Osteoblast (primary cell): ENCODE measurements at regions not wholly inside any gene's neighbourhood (a gene's known extent, or its start where the extent isn't known, plus 50 kb on each side); places are given as distances from the start of the nearest gene placed in this dataset.

ENCODE experiments used
- DNase-seq: peaks from one replicate; pipeline ENCODE4 v3.0.0; 2011; ENCODE audit warnings: low spot score, mixed read lengths; ENCODE audit not compliant: insufficient read length; ENCODE audit errors: missing footprints
- H2AFZ ChIP-seq: 2 replicates; pipeline ENCODE4 v1.6.0; 2011; ENCODE audit warnings: mild to moderate bottlenecking, low read length
- H3K27ac ChIP-seq: 2 replicates; pipeline ENCODE4 v1.5.1; 2011; ENCODE audit warnings: mild to moderate bottlenecking, low read depth, low read length, moderate library complexity
- H3K27me3 ChIP-seq: 2 replicates; pipeline ENCODE4 v1.6.0; 2012; ENCODE audit warnings: mild to moderate bottlenecking, control low read depth, inconsistent platforms, low read length, moderate library complexity; ENCODE audit not compliant: insufficient read depth
- H3K36me3 ChIP-seq: 2 replicates; pipeline ENCODE4 v1.5.1; 2011; ENCODE audit warnings: mild to moderate bottlenecking, low read length, control low read depth, moderate library complexity; ENCODE audit not compliant: insufficient read depth
- H3K4me1 ChIP-seq: 2 replicates; pipeline ENCODE4 v1.5.1; 2011; ENCODE audit warnings: mild to moderate bottlenecking, low read length, control low read depth, moderate library complexity; ENCODE audit not compliant: insufficient read depth
- H3K4me2 ChIP-seq: 2 replicates; pipeline ENCODE4 v1.6.0; 2011; ENCODE audit warnings: mild to moderate bottlenecking, low read length; ENCODE audit not compliant: insufficient read depth
- H3K4me3 ChIP-seq: fragments of 200-600 bp; sonication (generic); 3 replicates; pipeline ENCODE4 v1.5.1; 2012; ENCODE audit warnings: mild to moderate bottlenecking, low read length, inconsistent platforms; ENCODE audit not compliant: insufficient read depth
- H3K79me2 ChIP-seq: 2 replicates; pipeline ENCODE4 v1.6.0; 2012; ENCODE audit warnings: mild to moderate bottlenecking, low read length, control low read depth, inconsistent platforms; ENCODE audit not compliant: insufficient read depth
- H3K9me3 ChIP-seq: 2 replicates; pipeline ENCODE4 v1.5.1; 2011; ENCODE audit warnings: low read depth, low read length, control low read depth
- H4K20me1 ChIP-seq: 2 replicates; pipeline ENCODE4 v1.6.0; 2012; ENCODE audit warnings: mild to moderate bottlenecking, low read length, control low read depth; ENCODE audit not compliant: insufficient read depth
- TF ChIP-seq, protein P1 (sequence below): IDR thresholded peaks from 2 replicates; pipeline ENCODE4 v1.5.1; 2011; ENCODE audit warnings: mild to moderate bottlenecking, low read depth, low read length, moderate library complexity; ENCODE audit errors: extremely low read depth

GRCh38 chr1:67571901-67572593, 113.0 kb upstream of the GADD45A start:
- Histone ChIP-seq H2AFZ (no peak overlapping the region), H3K4me3 (no peak overlapping the region), H4K20me1 (no peaks in the 10 kb centered on the region), H3K9me3 (no peaks in the 10 kb centered on the region), H3K27ac (peak overlapping the region; percentile 76), H3K4me2 (no peak overlapping the region), H3K4me1 (peaks cover 35% of the 10 kb centered on the region), H3K36me3 (no peaks in the 10 kb centered on the region), H3K79me2 (no peaks in the 10 kb centered on the region), H3K27me3 (no peaks in the 10 kb centered on the region)
- no peak for DNase-seq
- TF ChIP-seq, protein P1, sequence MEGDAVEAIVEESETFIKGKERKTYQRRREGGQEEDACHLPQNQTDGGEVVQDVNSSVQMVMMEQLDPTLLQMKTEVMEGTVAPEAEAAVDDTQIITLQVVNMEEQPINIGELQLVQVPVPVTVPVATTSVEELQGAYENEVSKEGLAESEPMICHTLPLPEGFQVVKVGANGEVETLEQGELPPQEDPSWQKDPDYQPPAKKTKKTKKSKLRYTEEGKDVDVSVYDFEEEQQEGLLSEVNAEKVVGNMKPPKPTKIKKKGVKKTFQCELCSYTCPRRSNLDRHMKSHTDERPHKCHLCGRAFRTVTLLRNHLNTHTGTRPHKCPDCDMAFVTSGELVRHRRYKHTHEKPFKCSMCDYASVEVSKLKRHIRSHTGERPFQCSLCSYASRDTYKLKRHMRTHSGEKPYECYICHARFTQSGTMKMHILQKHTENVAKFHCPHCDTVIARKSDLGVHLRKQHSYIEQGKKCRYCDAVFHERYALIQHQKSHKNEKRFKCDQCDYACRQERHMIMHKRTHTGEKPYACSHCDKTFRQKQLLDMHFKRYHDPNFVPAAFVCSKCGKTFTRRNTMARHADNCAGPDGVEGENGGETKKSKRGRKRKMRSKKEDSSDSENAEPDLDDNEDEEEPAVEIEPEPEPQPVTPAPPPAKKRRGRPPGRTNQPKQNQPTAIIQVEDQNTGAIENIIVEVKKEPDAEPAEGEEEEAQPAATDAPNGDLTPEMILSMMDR, result no peak

DNA sequence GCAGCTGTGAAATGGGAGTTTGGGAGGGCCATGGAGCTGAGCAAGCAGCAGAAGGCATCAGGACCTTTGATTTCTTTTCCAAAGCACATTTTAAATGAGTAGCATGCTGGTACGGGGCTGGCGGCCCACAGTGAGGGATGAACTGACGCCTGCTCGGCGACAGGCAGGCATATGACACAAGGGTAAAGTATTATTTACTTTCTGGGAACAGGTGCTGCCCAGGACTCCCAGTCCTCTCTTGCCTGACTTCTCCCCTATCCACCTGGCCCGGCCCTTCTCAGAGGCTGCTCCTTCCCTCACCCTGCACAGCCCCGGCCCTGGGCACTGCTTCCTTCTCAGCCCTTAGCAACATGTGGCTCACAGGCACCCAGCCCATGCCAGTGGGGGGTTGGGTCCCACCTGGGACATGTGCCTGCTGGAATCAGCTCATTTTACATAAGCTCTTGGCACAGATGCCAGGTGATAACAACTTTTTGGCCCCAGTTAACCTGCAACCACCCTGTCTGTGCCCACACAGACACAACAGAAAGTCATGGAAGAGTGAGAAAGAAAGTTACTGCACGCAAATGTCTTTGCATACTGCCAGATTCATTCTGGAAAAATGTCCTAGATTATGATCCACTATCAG, 112.3 kb upstream of the GADD45A start:
- DNase-seq, result no peak
- Histone ChIP-seq H3K36me3 (no peaks in the 10 kb centered on the region), H2AFZ (no peak overlapping the region)

DNA sequence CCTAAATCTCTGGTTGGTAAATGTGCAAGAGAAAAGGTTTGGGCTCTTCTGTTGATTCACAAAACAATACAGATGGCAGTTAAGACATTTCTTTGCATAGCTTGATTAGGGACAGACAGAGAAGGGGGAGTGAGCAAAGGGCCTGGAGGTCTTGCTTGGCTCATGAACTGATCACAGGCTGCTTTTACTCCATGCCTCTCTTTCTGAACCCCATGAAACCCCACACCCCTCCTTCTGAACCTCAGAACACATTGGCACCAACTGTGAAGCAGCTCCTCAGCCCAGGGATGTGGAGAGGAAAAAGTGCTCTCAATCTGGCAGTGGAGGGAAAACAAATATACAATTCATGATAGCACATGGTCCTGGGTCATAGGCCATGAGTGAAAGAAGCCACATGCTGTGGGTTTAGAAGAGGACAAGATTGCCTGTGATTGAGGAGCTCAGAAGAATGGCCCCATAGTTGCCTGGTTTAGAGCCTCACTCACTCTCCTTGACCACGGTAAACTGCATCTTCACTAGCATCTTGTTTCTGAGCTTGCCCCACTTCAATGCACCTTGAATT, 111.6 kb upstream of the GADD45A start:
- Histone ChIP-seq H3K27me3 (no peaks in the 10 kb centered on the region), H3K4me3 (no peak overlapping the region), H3K9me3 (no peaks in the 10 kb centered on the region), H4K20me1 (no peaks in the 10 kb centered on the region), H3K36me3 (no peaks in the 10 kb centered on the region), H3K4me2 (no peak overlapping the region), H3K79me2 (no peaks in the 10 kb centered on the region), H3K4me1 (peaks cover 35% of the 10 kb centered on the region), H2AFZ (no peak overlapping the region), H3K27ac (peak overlapping the region; percentile 67)
- TF ChIP-seq, protein P1, result no peak
- DNase-seq, result no peak

More for the DNA sequence above, 112.3 kb upstream of the GADD45A start:
- Histone ChIP-seq H3K79me2 (no peaks in the 10 kb centered on the region), H3K4me2 (no peak overlapping the region), H4K20me1 (no peaks in the 10 kb centered on the region), H3K27me3 (no peaks in the 10 kb centered on the region), H3K4me1 (peaks cover 35% of the 10 kb centered on the region), H3K4me3 (no peak overlapping the region), H3K27ac (peak overlapping the region; percentile 67), H3K9me3 (no peaks in the 10 kb centered on the region)
- TF ChIP-seq, protein P1, result no peak

- no peak overlapping the region for H2AFZ ChIP-seq
- no peaks in the 10 kb centered on the region for H3K36me3 ChIP-seq
- H3K27me3 ChIP-seq, result no peaks in the 10 kb centered on the region
- H3K27ac ChIP-seq, result no peak overlapping the region
- no peaks in the 10 kb centered on the region for H3K9me3 ChIP-seq
- no peak overlapping the region for H3K4me3 ChIP-seq
- no peak for DNase-seq
- H3K4me1 ChIP-seq, result peaks cover 35% of the 10 kb centered on the region
- TF ChIP-seq, protein P1, result no peak
- no peaks in the 10 kb centered on the region for H3K79me2 ChIP-seq
- H4K20me1 ChIP-seq, result no peaks in the 10 kb centered on the region
- H3K4me2 ChIP-seq, result no peak overlapping the region
Observed at GRCh38 chr1:67574221-67574620, 110.8 kb upstream of the GADD45A start.
